G401.6 (cell line): ENCODE measurements at regions not wholly inside any gene's neighbourhood (a gene's known extent, or its start where the extent isn't known, plus 50 kb on each side); places are given as distances from the start of the nearest gene placed in this dataset.
"Not testable (repeated sequence)": the region's sequence is repeated elsewhere in the genome, so short reads cannot be mapped to it uniquely, and the experiment has no call there.

Source experiments
- FAIRE-seq: peaks from 2 replicates; lab custom pipeline; 2012; peaks lifted over from hg19 to GRCh38; lab: Jason Lieb, UNC

DNA sequence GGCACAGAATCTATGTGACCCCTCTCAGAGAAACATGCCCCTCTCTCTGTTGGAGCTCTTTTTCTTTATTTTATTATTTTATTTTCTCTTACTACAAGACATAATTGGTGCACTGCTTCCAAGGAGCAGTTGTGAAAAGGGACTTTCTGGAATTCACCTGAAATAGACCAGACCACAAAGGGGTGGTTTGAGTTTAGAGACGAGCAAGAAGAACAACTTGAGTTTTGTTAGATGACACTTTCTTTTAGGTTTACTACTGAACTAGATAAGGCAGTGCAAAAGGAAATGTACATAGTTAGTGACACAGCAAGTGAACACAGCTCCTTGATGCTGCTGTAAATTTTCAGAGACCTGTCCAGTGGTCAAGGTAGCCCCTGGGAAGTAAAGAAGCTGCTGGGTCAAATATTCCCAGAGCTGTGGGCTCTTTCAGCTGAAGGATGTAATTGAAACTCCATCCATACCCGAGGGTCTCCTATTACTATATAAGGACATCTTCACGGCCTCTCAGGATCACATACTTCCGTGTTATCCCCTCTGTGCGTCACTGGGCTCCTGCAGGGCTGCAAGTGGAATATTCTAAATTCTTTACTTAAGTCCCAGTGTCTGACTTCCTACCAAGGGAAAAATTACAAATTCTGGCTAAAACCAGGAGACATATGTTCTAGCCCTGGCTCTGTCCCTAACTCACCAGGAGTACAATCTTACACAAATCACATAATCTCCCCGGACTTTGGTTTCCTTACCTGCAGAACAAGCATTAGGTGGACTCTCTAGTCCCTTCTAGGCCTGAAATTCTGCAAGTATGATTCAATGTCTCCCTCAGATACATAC lies 69.1 kb upstream of the ADTRP start:
- no peak for FAIRE-seq

DNA sequence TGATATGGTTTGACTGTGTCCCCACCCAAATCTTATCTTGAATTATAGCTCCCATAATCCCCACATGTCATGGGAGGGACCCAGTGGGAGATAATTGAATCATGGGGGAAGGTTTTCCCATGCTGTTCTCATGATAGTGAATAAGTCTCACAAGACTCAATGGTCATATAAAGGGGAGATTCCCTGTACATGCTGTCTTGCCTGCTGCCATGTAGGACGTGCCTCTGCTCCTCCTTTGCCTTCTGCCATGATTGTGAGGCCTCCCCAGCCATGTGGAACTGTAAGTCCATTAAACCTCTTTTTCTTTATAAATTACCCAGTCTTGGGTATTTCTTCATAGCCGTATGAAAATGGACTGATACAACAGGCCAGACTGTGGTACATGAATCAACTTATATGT lies 68.5 kb upstream of the ADTRP start:
- not testable (repeated sequence) for FAIRE-seq

DNA sequence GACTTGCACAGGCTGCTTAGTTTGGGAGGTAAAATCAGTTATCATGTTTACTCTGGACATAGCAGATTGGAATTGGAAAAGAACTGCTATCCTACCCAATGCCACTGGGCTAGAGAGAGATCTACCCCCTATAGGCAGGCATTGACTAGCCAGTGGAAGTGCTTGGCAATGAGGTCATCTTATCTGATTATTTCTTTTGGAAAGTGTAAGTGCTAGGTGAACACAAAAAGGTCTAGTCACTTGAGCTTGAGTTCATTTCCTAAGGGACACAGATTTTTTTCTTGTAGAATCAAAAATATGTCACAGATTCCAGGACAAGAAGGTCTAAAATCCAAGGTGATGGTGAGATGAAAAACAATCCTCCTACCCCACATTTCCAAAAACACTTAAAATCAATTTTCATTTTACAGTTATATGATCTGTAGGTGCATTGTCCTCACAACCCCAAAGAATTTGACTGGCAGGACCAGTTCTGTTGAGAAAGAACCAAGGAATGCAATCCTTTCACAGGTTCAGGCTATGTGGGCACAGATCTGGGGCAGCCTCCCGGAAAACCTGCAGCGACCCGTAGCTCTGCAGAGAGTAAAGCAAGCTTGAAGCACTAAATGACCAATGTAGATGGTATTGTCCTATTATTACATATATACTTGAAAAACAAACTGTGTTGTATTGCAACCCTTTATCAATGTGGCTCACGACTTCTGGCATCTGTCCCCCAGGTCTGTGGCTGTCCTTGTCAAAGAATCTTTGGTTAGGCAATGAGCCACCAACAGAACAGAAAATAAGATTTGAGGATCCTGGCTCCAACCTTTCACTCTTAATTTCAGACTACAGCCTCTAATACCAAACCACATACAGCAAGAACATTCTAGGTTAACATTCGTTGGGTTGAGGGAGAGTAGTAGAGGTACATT lies 67.3 kb upstream of the ADTRP start:
- no peak for FAIRE-seq

DNA sequence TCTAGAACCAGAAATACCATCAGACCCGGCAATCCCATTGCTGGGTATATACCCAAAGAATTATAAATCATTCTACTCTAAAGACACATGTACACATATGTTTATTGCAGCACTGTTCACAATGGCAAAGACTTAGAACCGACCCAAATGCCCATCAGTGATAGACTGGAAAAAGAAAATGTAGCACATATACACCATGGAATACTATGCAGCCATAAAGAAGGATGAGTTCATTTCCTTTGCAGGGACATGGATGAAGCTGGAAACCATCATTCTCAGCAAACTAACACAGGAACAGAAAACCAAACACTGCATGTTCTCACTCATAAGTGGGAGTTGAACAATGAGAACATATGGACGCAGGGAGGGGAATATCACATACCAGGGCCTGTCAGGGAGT lies 64.2 kb upstream of the ADTRP start:
- not testable (repeated sequence) for FAIRE-seq

DNA sequence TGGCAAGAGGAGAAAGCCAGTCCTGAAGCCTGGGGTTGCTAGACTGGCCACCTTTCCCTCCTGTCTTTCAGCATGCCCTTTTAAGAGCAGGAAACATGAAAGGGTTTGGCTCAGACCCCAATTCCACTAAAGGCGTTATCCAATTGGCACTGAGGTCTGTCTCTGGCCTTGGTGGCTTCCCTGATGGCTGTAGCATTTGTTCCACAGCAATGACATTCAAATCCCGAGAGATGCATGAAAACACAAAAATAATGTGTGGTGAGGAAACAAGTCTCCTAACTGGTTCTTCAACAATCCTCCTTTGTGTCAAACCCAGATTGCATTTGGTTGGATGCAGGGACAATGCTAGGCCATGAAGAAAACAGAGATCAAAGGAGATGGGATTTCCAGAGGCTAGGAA lies 56.5 kb upstream of the ADTRP start:
- no peak for FAIRE-seq

DNA sequence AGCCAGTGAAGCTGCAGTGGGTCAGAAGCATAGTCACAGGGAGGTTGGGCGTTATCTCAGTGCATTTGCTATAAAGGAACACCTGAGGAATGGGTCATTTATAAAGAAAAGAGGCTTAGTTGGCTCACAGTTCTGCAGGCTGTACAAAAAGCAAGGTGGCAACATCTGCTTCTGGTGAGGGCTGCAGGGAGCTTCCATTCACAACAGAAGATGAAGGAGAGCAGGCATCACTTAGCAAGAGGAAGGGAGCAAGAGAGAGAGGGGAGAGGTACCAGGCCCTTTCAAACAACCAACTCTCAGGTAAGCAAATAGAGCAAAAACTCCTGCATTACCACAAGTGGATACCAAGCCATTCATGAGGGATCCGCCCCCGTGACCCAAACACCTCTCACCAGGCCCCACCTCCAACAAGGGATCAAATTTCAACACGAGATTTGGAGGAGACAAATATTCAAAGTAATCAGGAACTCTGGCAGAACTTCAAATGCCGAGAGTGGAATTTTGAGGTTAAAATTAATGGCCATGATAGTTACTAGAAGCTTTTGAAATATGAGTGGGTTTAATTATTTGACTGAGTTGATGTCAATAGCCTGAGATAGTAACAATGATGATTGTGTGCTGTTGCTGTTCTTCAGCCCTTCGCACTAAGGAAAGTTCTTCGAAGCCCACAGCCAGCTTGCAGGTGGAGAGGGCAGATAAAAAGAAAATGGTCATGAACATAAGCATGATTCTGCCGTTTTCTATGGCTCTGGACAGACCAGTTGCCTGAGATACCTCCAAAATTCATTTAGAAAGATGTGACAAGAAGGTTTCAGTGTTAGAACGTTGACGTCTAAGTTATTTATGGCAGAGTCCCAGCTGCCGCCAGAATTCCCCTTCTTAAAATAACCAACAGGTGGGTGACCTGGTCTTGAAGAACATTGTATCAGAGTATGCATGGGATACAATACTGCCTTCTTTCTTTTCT lies 55.3 kb upstream of the ADTRP start:
- FAIRE-seq, result no peak

DNA sequence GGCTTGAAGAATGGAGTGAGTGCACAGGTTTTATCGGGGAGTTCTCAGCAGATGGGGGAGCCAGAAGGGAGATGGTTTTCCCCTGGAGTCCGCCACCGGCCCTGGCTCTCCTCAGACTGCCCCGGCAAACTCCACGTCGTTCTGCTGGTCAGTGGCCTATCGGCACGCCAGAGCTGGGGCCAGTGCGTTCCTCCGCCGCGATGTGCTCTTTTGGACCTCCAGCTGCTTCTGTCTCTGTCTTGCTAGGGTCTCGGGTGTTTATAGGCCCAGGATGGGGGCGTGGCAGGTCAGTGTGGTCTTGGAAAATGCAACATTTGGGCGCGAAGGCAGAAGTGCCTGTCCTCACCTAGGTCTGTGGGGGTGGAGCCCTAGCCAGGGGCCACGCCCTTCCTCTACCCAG lies 53.0 kb upstream of the ADTRP start:
- no peak for FAIRE-seq

DNA sequence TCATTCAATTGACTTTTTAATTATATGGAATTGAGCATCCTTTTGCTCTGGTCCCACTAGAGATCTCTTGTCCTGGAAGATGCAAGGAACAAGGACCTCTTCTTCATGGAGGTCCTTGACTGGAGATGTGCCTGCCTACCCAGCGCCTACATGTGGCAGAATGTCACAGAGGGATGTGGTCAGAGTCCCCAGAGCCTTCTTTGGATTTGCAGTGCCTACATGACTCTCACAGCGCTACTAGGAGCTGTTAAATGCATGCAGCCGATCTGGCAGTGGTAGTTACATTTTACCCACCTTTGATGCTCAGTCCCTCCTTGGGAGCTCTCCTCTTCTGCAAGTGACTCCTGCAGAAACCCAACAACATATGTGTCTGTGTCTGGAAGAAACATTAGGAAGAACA lies 51.9 kb upstream of the ADTRP start:
- no peak for FAIRE-seq

DNA sequence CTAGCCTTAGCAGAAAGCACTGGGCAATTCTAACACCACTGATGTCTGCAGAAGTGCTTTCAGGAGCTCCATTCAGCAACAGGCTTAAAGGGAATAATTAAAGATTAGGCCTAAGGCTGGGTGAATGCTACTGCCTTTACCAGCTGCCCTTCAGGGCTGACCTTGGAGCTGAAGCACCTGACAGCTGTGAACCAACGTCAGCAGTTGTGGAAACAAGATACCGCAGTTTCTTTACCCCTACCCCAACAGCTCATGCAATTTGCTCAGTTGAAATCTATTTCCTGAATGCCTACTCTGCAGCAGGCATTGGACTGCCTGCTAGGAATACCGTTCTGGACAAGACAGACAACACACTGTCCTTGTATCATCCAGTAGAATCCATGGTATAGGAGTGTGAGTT lies 51.5 kb upstream of the ADTRP start:
- FAIRE-seq, result no peak

DNA sequence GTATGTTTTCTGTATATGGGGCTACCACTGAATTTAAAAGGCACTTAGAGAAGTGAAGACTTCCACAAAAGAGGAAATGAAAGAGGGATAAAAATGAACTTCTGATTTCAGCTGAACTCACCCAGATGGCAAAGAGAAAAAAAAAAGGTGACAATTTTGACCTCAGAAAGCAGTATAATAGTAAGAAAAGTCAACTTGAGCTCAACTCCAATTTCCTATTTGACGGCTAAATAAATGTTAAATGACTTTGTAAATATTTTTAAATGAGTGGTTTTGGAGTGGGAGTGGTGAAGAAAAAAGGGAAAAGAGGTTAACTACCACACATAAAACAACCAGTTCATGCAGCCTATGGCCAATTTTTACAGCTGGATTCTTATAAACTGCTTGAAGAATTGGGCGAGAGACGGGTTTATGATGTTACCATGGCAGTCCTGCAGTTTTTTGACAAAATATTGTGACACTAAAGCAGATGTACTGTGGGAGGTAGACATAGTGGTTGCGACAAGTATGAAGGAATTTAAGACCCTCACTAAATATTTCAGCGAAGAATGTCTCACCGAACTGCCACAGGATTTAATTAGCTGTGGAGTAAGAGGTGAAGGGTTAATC lies 49.8 kb upstream of the ADTRP start:
- no peak for FAIRE-seq
